AG10803 (cell line): ENCODE measurements at regions not wholly inside any gene's neighbourhood (a gene's known extent, or its start where the extent isn't known, plus 50 kb on each side); places are given as distances from the start of the nearest gene placed in this dataset.
A peak's percentile ranks its signal among the peaks of the same experiment; 100 is the strongest.

ENCODE experiments used
- DNase-seq: peaks from one replicate; pipeline ENCODE4 v3.0.0; 2010; ENCODE audit warnings: low read depth
- H3K4me3 ChIP-seq: 2 replicates; pipeline ENCODE4 v1.5.1; 2011; ENCODE audit warnings: mild to moderate bottlenecking, low read length, control low read depth
- TF ChIP-seq, protein P1 (sequence below): conservative IDR thresholded peaks from 2 replicates; pipeline ENCODE4 v1.5.1; 2011; ENCODE audit warnings: mild to moderate bottlenecking, low read length, control low read depth, inconsistent platforms

DNA sequence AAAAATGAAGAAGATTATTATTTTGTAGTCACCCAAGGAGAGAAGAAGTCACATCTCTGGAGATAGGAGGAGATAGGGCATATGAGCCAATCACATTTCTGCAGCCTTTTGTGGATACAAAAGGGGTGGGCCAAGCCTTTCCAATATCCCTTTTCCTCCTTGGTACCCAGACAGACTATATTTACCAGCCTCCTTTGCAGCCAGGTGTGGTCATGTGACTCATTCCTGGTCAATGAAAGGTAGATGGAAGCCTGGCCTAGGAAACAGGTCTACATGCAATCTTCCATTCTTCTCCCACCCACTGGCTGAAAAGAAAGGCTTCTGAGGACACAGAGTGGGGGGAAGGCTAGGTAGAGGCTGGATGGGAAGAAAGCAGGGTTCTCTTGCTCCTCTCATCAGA lies 58.1 kb upstream of the ERG start:
- TF ChIP-seq, protein P1, sequence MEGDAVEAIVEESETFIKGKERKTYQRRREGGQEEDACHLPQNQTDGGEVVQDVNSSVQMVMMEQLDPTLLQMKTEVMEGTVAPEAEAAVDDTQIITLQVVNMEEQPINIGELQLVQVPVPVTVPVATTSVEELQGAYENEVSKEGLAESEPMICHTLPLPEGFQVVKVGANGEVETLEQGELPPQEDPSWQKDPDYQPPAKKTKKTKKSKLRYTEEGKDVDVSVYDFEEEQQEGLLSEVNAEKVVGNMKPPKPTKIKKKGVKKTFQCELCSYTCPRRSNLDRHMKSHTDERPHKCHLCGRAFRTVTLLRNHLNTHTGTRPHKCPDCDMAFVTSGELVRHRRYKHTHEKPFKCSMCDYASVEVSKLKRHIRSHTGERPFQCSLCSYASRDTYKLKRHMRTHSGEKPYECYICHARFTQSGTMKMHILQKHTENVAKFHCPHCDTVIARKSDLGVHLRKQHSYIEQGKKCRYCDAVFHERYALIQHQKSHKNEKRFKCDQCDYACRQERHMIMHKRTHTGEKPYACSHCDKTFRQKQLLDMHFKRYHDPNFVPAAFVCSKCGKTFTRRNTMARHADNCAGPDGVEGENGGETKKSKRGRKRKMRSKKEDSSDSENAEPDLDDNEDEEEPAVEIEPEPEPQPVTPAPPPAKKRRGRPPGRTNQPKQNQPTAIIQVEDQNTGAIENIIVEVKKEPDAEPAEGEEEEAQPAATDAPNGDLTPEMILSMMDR: no peak
- no peak for DNase-seq
- no peak overlapping the region for H3K4me3 ChIP-seq

DNA sequence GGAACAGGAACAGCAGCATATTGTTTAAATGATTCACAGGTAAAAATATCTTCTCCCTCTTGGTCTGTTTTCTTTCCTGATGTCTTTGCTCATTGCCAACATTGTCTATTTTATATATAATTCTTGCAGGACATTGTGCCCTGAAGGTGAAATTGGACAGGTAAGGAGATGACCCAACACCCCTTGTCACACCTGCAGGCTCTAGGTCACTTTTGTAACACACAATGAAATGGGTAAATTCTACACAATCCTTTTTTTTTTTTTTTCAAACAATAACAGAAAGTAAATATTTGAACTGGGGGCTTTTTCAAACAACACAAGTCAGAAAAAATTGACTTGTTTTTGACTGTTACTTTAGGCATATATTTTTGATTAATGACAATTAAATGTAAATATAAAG lies 62.9 kb upstream of the ERG start:
- no peak overlapping the region for H3K4me3 ChIP-seq
- TF ChIP-seq, protein P1: no peak
- no peak for DNase-seq

GRCh38 chr21:38561613-38562581 lies 63.6 kb upstream of the ERG start:
- no peak overlapping the region for H3K4me3 ChIP-seq
- TF ChIP-seq, protein P1: no peak
- DNase-seq: no peak

GRCh38 chr21:38567335-38567969 lies 69.2 kb upstream of the ERG start:
- peak; percentile 69 for DNase-seq
- peak overlapping the region; percentile 53 for H3K4me3 ChIP-seq
- TF ChIP-seq, protein P1: no peak

- TF ChIP-seq, protein P1: no peak
- no peak for DNase-seq
- H3K4me3 ChIP-seq: peak overlapping the region; percentile 53
These were observed 69.7 kb upstream of the ERG start for GRCh38 chr21:38567970-38568360.

DNA sequence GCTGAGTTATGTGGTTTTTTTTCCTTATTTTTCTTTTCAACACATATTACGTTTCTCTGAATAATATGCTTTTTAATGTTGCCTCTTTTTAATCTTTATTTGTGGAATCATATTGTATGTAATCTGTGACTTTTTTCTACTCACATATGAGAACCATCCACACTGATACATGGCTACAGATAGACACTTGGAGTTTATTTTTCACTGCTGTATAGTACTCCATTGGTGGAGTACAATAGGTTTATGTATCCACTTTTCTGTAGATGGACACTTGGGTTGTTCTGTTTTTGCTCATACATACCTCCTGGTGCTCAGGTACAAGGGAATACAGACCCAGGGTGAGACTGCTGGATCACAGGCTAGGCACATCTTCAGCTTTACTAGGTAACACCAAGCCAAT lies 71.5 kb upstream of the ERG start:
- no peak for DNase-seq

More for the DNA sequence above, 71.5 kb upstream of the ERG start:
- TF ChIP-seq, protein P1: no peak
- no peak overlapping the region for H3K4me3 ChIP-seq
